Dedifferentiated amniotic fluid mesenchymal stem cell (primary cell): ENCODE measurements at regions not wholly inside any gene's neighbourhood (a gene's known extent, or its start where the extent isn't known, plus 50 kb on each side); places are given as distances from the start of the nearest gene placed in this dataset.

Source experiments
- DNase-seq: peaks from one replicate; pipeline ENCODE4 v3.0.0-alpha.2; 2016; ENCODE audit errors: extremely low spot score

DNA sequence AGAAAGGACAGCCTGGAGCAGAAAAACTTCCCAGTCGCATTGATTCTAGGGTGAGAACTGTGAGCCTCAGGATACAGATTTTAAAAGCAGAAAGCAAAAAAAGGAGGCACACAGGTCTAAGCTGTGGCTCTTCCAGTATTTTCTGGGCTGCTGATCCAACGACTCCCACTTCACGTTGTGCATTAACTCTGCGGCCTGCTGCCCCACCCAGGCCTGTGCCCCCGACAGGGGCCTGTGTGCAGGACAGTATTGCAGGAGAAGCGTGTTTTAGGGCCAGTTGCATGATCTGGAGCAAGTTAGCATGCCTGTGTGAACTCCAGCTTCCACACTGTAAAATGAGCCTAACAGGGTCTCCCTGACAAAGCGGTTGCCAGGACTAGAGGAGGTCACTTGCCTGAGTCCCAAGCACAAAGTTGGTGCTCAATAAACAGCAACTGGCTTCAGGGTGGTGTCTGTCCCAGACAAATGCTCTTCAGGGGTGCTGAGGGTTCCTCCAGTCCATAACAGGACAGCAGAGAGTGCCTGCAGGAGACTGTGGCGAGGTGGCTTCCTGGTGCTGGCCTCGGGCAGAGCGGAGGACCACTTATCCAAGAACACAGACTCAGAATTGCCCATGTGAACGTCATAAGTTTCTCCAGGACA, 66.8 kb upstream of the RAB4A start:
- no peak for DNase-seq

DNA sequence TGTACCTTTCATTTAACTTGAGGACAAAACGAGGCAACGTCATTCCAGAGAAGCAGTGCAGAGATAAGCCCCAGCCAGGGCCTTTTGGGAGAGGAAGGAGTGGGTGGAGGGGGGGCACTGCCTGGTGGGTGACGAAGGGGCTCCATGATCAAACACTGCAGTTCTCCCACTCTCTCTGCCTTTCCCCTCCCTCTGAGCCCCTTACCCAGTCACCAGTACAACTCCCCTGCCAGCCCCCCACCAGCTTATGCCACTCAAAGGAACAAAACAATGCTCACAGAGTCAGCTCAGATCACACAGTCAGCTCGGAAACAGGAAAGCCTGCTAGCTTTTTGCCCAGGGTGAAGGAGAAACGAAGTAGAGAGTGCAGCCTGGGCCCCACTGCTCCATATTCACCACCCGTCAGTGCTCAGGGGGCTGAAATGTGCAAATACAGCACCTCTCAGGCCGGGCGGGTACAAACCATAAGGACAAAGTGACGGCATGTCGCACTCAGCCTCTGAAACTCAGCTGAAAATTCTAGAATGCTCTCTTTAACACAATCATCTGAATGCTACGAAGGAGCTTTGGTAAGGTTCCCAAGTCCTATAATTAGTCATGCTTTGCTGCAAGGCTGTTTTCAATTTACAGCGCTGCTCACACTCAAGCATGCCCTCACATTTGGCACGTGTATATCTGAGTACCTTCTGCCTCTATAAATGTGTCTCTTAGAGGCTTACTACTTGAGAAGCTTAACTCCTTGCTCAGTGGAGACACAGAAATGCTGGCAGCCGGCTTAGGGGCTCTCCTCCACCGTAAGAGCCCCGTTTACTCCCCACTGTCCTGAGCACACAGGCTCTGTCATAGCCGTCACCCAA, 65.8 kb upstream of the RAB4A start:
- DNase-seq, result peak; percentile 57

DNA sequence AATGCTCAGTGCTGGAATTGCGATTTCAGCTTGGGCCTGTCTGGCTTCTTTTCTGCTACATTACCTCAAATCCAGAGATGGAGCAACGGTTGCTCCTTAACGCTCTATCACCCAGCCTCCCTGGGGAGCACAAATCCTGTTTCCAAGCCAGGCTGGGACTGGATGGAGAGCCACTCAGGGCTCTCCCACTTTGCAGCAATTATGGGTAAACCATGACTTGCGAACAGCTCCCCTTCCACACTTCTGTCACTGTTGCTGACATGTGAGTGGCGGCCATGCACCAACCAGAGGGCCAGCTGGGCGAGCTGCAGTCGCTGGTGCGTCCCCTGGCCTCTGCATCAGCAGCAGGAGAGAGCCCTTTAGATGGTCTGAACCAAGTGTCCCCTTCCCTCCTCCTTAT, 65.1 kb upstream of the RAB4A start:
- DNase-seq, result no peak

DNA sequence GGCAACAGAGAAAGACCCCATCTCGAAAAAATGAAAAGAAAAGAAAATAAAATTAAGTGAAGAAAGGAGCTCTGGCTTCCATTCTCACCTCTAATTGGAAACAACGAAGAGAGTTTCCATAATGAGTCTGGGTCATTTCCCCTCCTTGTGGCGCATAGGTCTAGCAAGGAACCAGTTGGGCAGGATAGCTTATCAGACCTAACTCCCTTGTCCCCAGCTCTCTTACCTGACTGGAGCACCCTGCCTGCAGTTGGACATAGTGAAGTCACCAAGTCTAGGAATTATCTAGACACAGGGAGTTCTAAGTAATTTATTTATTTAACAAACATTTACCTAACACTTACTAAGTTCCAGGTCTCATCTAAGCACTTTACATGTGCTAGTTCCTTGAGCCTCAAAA, 63.0 kb upstream of the RAB4A start:
- DNase-seq, result no peak

DNA sequence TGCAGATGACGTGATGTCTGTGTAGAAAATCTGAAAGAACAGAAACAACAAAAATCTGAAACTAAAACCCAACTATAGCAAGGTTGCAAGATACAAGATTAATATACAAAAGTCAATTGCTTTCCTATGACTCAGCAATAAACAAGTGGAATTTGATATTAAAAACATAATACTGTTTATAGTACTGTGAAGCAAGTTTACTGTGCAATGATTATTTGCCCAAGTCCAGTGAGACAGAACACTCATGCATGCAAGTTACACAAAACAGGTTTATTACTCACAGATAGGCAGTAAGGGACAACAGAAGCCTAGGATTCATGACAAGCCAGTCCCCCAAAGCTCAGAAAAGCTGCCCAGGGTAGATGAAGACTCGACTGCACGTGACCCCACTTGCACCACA, 62.4 kb upstream of the RAB4A start:
- DNase-seq, result no peak

DNA sequence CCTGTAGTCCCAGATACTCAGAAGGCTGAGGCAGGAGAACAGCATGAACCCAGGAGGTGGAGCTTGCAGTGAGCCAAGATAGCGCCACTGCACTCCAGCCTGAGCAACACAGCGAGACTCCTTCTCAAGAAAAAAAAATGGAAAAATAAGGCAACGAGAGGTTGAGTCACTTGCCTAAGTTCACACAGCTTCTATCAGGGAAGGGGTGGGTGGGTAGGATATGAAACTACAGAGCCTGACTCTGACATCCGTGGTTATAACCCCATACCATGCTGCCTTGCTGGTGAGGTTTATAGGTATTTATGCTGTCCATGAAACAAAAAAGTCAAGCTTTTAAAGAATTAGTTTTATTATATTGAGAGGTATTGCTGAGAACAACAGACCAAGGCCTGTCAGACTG, 61.5 kb upstream of the RAB4A start:
- no peak for DNase-seq

DNA sequence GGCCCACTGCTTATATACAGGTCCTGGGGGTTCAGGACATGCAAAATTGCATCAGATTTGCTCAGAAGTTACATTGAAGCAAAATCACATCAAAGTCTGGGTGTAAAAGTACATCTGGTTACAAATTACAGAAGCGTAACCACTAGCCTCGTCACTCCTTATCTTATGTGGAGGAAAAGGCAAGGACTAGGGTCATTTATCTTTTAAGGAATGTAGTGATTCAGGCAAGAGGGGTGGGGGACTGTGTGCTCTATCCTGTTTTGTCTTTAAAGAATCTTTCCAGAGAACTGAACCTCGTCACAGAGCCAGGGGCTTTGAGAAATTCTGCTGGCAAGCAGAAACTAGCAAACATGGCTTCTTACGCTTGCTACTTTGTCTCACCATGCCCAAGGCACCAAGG, 61.1 kb upstream of the RAB4A start:
- no peak for DNase-seq

DNA sequence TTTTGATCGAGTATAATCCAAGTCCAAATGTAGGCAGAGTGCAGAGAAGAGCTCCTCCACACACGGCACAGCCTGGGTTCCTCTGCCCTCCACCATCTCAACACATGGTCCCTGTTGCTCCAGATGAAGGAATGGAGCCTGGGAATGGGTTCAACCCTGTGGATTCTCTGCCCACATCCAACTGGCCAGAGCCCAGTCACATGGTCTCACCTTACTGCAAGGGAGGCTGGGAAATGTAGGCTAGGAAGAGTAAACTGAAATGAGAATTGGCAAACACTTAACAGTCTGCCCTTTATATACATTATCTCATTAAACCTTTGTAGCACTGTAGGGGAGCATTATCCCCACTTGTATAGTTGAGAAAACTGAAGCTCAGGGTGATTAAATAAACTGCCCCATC, 60.1 kb upstream of the RAB4A start:
- no peak for DNase-seq

DNA sequence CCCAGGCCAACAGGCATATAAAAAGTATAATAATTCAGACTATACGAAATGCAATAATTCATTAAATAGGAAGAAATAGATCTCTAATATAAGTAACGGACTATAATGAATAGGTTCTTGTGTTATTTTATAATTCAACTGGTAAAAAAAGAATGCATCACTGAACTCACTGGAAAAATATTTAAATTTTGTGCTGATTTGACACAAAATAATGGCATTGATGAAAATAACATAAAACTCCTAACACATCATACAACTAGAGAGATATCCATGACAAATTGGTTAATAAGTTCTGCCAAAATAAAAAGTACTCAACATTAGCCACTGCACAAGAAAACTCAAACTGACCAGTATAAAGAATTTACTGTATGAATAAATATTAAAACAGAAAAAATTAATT, 57.1 kb upstream of the RAB4A start:
- no peak for DNase-seq

DNA sequence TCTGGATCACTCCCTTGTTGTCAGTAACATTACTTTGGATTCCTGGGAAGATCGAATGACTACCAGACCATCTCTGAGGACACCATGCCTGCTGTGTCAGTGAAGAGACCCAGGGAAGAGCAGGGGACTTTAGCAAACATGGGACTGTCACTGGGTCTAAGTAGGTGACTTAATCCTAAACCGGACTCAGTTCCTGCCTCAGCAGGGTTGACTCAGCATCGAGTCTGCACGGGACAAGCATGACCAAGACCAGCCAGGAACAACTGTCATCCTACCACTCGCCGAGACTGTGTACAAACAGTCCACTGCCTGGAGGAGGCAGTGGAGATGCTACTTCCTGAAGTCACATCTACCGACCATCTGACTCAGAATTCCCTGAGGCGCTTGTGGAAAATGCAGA, 53.2 kb upstream of the RAB4A start:
- DNase-seq, result no peak

DNA sequence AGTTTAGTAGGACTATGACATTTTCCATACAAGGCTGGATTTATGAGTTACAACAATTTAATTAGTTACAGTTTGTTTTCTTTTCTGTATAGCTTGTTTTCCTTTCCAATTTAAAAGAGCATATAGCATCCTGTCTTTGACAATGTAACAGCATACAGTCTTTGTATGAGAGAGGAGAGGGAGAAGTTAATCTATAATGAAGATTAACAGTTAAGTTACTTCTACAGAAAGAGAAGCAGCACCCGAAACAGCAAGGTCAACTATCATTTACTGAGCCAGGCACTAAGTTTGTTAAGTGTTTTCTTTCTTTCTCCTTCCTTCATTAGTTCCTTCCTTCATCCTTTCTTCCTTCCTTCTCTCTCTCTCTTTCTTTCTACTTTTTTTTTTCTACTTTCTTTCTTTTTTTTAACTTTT, 52.3 kb upstream of the RAB4A start:
- DNase-seq, result no peak

DNA sequence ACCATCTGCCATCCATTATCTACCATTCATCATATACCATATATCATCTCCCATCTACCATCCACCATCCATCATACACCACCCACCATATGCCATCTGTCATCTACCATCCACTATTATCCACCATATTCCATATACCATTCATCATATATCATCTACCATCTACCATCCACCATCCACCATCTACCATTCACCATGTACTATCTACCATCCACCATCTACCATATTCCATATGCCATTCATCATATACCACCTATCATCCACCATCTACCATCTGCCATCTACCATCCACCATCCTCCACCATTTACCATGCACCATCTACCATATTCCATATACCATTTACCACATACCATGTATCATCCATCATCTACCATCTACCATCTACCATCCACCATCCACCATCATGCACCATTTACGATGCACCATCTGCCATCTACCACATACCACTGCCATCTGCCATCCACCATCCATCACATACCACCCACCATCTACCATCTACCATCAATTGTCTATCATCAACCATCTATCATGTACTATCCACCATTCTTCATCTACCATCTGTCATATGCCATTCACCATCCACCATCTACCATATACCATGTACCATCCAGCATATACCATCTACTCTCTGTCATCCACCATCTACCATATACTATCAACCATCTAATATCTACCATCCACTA, 50.6 kb upstream of the RAB4A start:
- DNase-seq, result no peak

DNA sequence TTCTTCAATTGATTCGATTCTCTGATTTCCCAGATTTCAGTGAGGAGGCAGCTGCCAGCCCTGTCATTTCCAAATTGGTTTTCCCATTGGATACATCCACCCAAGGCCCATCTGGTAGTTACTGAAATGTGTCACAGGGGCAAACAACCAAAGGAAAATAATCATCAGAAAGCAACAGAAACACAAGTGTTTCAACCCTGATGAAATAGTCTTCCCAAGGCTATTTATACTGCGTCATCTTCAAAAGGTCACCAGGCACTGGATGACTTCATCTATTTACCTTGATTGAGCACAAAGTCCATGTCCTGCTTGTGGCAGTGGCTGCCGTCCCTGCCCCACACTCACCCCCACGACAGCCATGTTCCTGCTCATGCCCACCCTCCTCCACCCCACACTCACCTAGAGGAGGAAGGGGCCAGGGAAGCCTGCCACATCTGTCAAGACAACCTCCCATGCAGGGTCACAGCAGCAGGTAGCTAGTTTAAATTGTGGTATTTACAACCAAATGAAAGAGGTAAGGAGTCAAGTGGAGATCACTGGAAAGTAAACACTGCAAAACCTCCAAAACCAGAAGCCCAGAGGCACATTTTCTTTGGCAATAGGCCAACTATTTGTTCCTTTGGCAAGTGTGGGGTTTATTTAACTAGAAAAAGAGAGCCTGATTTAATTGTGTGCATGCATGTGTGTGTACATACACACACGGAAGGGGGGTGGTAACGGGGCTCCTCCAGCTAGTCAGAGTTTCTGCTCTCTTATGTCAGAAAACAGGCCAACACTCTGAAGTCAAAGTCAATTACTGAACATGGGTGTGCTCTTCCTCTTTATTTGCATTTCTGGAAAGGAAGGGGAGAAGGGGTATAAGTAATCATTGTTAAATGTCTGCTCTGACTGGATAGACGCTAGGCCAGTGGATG, 49.5 kb upstream of the RAB4A start:
- peak; percentile 39 for DNase-seq
